IPS-20b (cell line): ENCODE measurements at regions not wholly inside any gene's neighbourhood (a gene's known extent, or its start where the extent isn't known, plus 50 kb on each side); places are given as distances from the start of the nearest gene placed in this dataset.
"Not testable (repeated sequence)": the region's sequence is repeated elsewhere in the genome, so short reads cannot be mapped to it uniquely, and the experiment has no call there.

Experiments used
- H3K27ac ChIP-seq: one replicate; pipeline ENCODE4 v1.5.1; 2013; ENCODE audit warnings: low read length
- H3K27me3 ChIP-seq: 2 replicates; pipeline ENCODE4 v1.6.1; 2013; ENCODE audit warnings: mild to moderate bottlenecking, low read length, inconsistent platforms; ENCODE audit not compliant: insufficient read depth
- H3K36me3 ChIP-seq: 2 replicates; pipeline ENCODE4 v1.6.1; 2013; ENCODE audit warnings: low read depth, mild to moderate bottlenecking, inconsistent platforms, low read length, moderate library complexity; ENCODE audit not compliant: insufficient read depth
- H3K4me1 ChIP-seq: 2 replicates; pipeline ENCODE4 v1.6.1; 2013; ENCODE audit warnings: mild to moderate bottlenecking, control low read depth, inconsistent platforms, low read length, moderate library complexity; ENCODE audit not compliant: insufficient read depth
- H3K4me3 ChIP-seq: 2 replicates; pipeline ENCODE4 v1.5.1; 2013; ENCODE audit warnings: mild to moderate bottlenecking, low read length, inconsistent platforms
- H3K9ac ChIP-seq: 2 replicates; pipeline ENCODE4 v1.6.1; 2013; ENCODE audit warnings: low read depth, mild to moderate bottlenecking, inconsistent platforms, low read length, moderate library complexity
- H3K9me3 ChIP-seq: 2 replicates; pipeline ENCODE4 v1.6.1; 2013; ENCODE audit warnings: mild to moderate bottlenecking, low read depth, low read length, inconsistent platforms; ENCODE audit not compliant: insufficient read depth

DNA sequence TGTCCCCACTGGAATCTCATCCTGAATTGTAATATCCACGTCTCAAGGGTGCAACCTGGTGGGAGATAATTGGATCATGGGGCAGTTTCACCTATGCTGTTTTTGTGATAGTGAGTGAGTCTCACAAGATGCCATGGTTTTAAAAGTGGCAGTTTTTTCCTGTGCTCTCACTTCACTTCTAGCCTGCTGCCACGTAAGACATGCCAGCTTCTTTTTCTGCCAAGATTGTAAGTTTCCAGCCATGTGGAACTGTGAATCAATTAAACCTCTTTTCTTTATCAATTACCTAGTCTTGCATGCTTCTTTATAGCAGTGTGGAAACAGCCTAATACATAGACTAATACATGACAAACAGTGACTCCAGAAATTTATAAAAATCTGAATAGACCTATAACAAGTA, 1131.8 kb downstream of the PCDH7 start:
- H3K4me3 ChIP-seq = no peak overlapping the region
- H3K36me3 ChIP-seq = no peaks in the 10 kb centered on the region
- peaks cover 11% of the 10 kb centered on the region for H3K9me3 ChIP-seq
- no peaks in the 10 kb centered on the region for H3K27me3 ChIP-seq
- no peak overlapping the region for H3K27ac ChIP-seq
- no peak overlapping the region for H3K9ac ChIP-seq
- H3K4me1 ChIP-seq = no peaks in the 10 kb centered on the region

GRCh38 chr4:31877429-31877828, 1157.3 kb downstream of the PCDH7 start:
- Histone ChIP-seq H3K4me3 (no peak overlapping the region), H3K27me3 (no peaks in the 10 kb centered on the region)

GRCh38 chr4:31880837-31881236, 1160.7 kb downstream of the PCDH7 start:
- not testable (repeated sequence) for H3K4me1 ChIP-seq, H3K9ac ChIP-seq, H3K9me3 ChIP-seq, H3K36me3 ChIP-seq, H3K4me3 ChIP-seq, H3K27ac ChIP-seq, H3K27me3 ChIP-seq

More at GRCh38 chr4:31877429-31877828, 1157.3 kb downstream of the PCDH7 start:
- Histone ChIP-seq H3K36me3 (no peaks in the 10 kb centered on the region), H3K9me3 (no peaks in the 10 kb centered on the region), H3K9ac (no peak overlapping the region), H3K4me1 (no peaks in the 10 kb centered on the region), H3K27ac (no peak overlapping the region)

DNA sequence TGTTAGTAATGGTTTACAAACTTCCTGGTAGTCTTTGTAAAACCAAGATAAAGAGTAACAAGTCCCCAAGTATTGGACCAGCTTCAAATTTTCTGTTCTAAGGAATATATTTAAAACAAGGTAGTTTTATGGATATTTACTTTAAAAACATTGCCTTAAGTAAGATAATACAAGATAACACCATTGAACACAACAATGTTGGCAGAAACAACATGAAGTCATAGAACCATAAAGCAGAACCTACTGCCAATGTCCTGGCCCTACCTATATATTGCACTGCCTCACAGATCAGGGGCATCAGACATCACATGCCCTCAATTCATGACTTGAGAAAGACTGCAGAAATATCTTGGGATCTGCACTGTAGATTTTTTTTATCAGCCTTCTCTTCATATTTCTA, 1176.2 kb downstream of the PCDH7 start:
- Histone ChIP-seq H3K27me3 (no peaks in the 10 kb centered on the region), H3K4me1 (no peaks in the 10 kb centered on the region), H3K9ac (no peak overlapping the region), H3K4me3 (no peak overlapping the region), H3K36me3 (no peaks in the 10 kb centered on the region), H3K27ac (no peak overlapping the region), H3K9me3 (no peaks in the 10 kb centered on the region)

DNA sequence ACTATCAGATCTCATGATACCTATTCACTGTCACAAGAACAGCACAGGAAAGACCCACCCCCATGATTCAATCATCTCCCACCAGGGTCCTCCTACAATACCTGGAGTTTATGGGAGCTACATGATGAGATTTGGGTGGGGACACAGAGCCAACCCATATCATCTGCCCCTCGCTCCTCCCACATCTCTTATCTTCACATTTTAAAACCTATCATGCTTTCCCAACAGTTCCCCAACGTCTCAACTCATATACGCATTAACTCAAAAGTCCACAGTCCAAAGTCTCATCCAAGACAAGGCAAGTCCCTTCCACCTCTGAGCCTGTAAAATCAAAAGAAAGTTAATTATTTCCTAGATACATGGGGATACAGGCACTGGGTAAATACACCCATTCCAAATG, 1185.2 kb downstream of the PCDH7 start:
- Histone ChIP-seq H3K27ac (no peak overlapping the region), H3K4me3 (no peak overlapping the region), H3K27me3 (no peaks in the 10 kb centered on the region), H3K9ac (no peak overlapping the region), H3K4me1 (no peaks in the 10 kb centered on the region), H3K36me3 (no peaks in the 10 kb centered on the region), H3K9me3 (peaks cover 13% of the 10 kb centered on the region; the same call in 1 of the 2 replicates)

DNA sequence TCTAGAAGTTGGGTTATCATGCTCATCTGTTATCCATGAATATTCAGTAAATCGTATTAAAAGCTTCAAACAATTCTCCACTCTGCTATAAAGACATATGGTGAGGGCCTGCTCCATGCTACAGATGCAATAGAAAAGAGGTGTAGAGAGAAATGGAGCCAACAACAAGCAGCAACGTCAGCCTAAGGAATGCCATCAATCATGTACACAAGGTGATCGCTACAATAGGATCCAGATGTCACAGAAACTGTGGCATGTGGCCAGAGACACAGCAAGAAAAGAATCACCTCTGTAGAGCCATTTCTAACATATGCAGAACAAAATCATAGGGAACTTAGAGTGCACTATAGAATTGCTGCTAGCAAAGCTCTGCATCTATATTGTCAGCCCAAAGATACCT, 1188.1 kb downstream of the PCDH7 start:
- Histone ChIP-seq H3K27ac (no peak overlapping the region), H3K27me3 (no peaks in the 10 kb centered on the region), H3K9me3 (peaks cover 13% of the 10 kb centered on the region; the same call in 1 of the 2 replicates), H3K9ac (no peak overlapping the region), H3K4me3 (no peak overlapping the region), H3K36me3 (no peaks in the 10 kb centered on the region), H3K4me1 (no peaks in the 10 kb centered on the region)

DNA sequence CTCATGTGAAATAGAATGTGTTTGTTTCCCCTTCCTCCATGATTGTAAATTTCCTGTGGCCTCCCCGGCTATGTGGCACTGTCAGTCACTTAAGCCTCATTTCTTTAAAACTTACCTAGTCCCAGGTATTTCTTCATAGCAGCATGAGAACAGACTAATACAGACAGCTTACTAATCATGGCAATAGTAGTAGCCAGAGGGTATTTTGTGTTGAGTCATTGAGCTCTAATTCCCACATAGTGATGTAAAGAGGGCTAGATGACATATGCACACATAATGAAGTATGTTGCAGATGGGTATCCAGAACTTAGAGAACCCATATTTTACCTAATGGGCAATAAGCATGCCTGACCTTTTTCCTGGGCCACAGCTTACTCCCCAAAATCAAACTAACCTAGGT, 1197.2 kb downstream of the PCDH7 start:
- Histone ChIP-seq H3K9me3 (peaks cover 34% of the 10 kb centered on the region), H3K4me3 (no peak overlapping the region), H3K9ac (no peak overlapping the region), H3K4me1 (no peaks in the 10 kb centered on the region), H3K27me3 (no peaks in the 10 kb centered on the region), H3K27ac (no peak overlapping the region), H3K36me3 (no peaks in the 10 kb centered on the region)

DNA sequence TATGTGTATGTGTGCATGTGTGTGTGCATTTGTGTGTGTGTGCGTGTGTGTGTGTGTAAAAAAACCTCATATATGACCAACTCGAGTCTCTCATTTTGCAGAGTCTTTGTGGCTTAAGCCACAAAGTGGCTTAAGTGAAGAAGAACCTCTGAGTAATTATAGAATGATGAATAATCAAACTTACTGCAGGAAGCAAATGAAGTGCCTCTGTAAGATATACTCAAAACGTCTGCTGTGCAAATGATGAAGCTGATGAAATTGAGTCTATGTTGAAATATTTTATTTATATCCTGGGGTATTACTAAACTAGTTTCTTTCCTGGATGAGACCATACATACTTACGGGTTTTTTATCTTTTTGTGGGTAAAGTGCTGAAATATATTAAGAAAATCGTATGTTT, 1198.7 kb downstream of the PCDH7 start:
- H3K9me3 ChIP-seq = peaks cover 34% of the 10 kb centered on the region
- no peak overlapping the region for H3K27ac ChIP-seq
- H3K4me3 ChIP-seq = no peak overlapping the region
- no peaks in the 10 kb centered on the region for H3K36me3 ChIP-seq
- no peaks in the 10 kb centered on the region for H3K27me3 ChIP-seq
- no peak overlapping the region for H3K9ac ChIP-seq
- no peaks in the 10 kb centered on the region for H3K4me1 ChIP-seq

- H3K4me1 ChIP-seq = no peaks in the 10 kb centered on the region
- H3K9me3 ChIP-seq = peaks cover 5% of the 10 kb centered on the region
- H3K9ac ChIP-seq = no peak overlapping the region
- no peak overlapping the region for H3K27ac ChIP-seq
- no peaks in the 10 kb centered on the region for H3K36me3 ChIP-seq
- H3K27me3 ChIP-seq = no peaks in the 10 kb centered on the region
- H3K4me3 ChIP-seq = no peak overlapping the region
Measured at GRCh38 chr4:31923634-31924033, 1203.5 kb downstream of the PCDH7 start.

DNA sequence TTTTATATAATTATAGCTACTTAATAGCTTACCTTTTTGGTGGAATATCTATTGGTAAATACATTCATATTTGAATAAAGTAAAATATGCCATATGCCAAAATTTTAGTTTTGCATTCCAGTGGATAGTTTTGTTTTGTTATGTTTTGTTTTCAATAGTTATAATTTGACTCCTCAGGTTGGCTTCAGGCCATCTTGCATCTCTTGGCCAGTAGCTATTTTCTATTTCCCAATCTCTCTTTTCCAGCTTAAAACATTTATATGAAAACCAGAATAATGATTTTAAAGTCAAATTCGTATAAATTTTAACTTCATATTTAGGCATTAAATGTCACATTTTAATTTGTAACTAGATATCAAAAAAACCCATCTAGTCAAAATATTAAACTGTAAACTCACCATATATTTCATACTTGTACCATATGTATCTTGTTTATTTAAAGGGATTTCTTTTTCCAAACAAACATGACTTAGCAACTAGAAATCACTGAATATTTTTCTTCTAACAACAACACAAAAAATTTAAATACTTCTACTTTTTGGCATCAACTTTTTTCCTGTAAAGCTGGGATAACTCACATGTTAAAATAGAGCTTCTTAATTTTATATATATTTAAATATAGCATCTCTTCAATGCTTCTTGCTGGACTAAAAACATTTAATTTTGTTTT, 1209.6 kb downstream of the PCDH7 start:
- H3K9me3 ChIP-seq = peaks cover under 1% of the 10 kb centered on the region; the same call in 1 of the 2 replicates
- H3K4me1 ChIP-seq = no peaks in the 10 kb centered on the region
- no peak overlapping the region for H3K9ac ChIP-seq

GRCh38 chr4:31946456-31946855, 1226.3 kb downstream of the PCDH7 start:
- Histone ChIP-seq H3K4me1 (no peaks in the 10 kb centered on the region), H3K27me3 (no peaks in the 10 kb centered on the region), H3K9ac (no peak overlapping the region), H3K36me3 (no peaks in the 10 kb centered on the region), H3K9me3 (no peaks in the 10 kb centered on the region), H3K4me3 (no peak overlapping the region), H3K27ac (no peak overlapping the region)

More for the DNA sequence above, 1209.6 kb downstream of the PCDH7 start:
- Histone ChIP-seq H3K27me3 (no peaks in the 10 kb centered on the region), H3K4me3 (no peak overlapping the region), H3K27ac (no peak overlapping the region), H3K36me3 (no peaks in the 10 kb centered on the region)

GRCh38 chr4:31947101-31947500, 1226.9 kb downstream of the PCDH7 start:
- Histone ChIP-seq H3K4me3 (no peak overlapping the region), H3K9ac (no peak overlapping the region)

More at GRCh38 chr4:31947101-31947500, 1226.9 kb downstream of the PCDH7 start:
- Histone ChIP-seq H3K36me3 (no peaks in the 10 kb centered on the region), H3K27me3 (no peaks in the 10 kb centered on the region), H3K9me3 (no peaks in the 10 kb centered on the region), H3K27ac (no peak overlapping the region), H3K4me1 (no peaks in the 10 kb centered on the region)
